GM23338 (cell line): ENCODE measurements at regions not wholly inside any gene's neighbourhood (a gene's known extent, or its start where the extent isn't known, plus 50 kb on each side); places are given as distances from the start of the nearest gene placed in this dataset.

Source experiments
- ATAC-seq: fragments of 200-7000 bp; cut with Tn5 transposase; 3 replicates; pipeline ENCODE4 v1.9.1; 2020
- DNase-seq: peaks from one replicate; pipeline ENCODE4 v3.0.0-alpha.2; 2015; ENCODE audit warnings: low spot score
- H2AFZ ChIP-seq: fragments of 200-600 bp; sonication (generic); 2 replicates; pipeline ENCODE4 v1.8.0; 2016; ENCODE audit warnings: antibody characterized with exemption, mild to moderate bottlenecking, moderate library complexity
- H3F3A ChIP-seq: fragments of 200-600 bp; sonication (generic); replicated peaks from 2 replicates; pipeline ENCODE4 v1.8.0; 2017; ENCODE audit warnings: antibody characterized with exemption, mixed run types, low read depth
- H3K27ac ChIP-seq: fragments of 200-600 bp; sonication (generic); 2 replicates; pipeline ENCODE4 v1.6.1; 2016; ENCODE audit warnings: low read depth
- H3K27me3 ChIP-seq: fragments of 200-600 bp; sonication (generic); 2 replicates; pipeline ENCODE4 v1.8.0; 2016; ENCODE audit warnings: mild to moderate bottlenecking, mixed run types, moderate library complexity; ENCODE audit not compliant: insufficient read depth
- H3K36me3 ChIP-seq: fragments of 200-600 bp; sonication (generic); 2 replicates; pipeline ENCODE4 v1.8.0; 2016; ENCODE audit warnings: mild to moderate bottlenecking; ENCODE audit not compliant: insufficient read depth
- H3K4me1 ChIP-seq: fragments of 200-600 bp; sonication (generic); 2 replicates; pipeline ENCODE4 v1.8.0; 2016; ENCODE audit warnings: mild to moderate bottlenecking, moderate library complexity; ENCODE audit not compliant: insufficient read depth
- H3K4me2 ChIP-seq: fragments of 200-600 bp; sonication (generic); 2 replicates; pipeline ENCODE4 v1.7.1; 2017; ENCODE audit warnings: mixed run types
- H3K4me3 ChIP-seq: fragments of 200-600 bp; sonication (generic); 2 replicates; pipeline ENCODE4 v1.6.1; 2016; ENCODE audit warnings: mixed run types
- H3K79me2 ChIP-seq: fragments of 200-600 bp; sonication (generic); replicated peaks from 2 replicates; pipeline ENCODE4 v1.8.0; 2017; ENCODE audit warnings: mild to moderate bottlenecking; ENCODE audit not compliant: insufficient read depth
- H3K9me2 ChIP-seq: fragments of 200-600 bp; sonication (generic); 2 replicates; pipeline ENCODE4 v1.8.0; 2017; ENCODE audit not compliant: insufficient read depth
- H4K20me1 ChIP-seq: fragments of 200-600 bp; sonication (generic); replicated peaks from 2 replicates; pipeline ENCODE4 v1.8.0; 2017; ENCODE audit warnings: mild to moderate bottlenecking; ENCODE audit not compliant: insufficient read depth
- H3K27ac Mint-ChIP-seq: 2 replicates; pipeline ENCODE4 v1.8.0; 2020; ENCODE audit warnings: inconsistent platforms, mild to moderate bottlenecking, moderate library complexity, mixed read lengths
- H3K27me3 Mint-ChIP-seq: 3 replicates; pipeline ENCODE4 v1.8.0; 2022; ENCODE audit warnings: low read depth, mild to moderate bottlenecking, moderate library complexity, mixed read lengths, inconsistent platforms; ENCODE audit not compliant: insufficient read depth, poor library complexity
- H3K36me3 Mint-ChIP-seq: 3 replicates; pipeline ENCODE4 v1.8.0; 2021; ENCODE audit warnings: low read depth, mild to moderate bottlenecking, inconsistent platforms, moderate library complexity, mixed read lengths
- H3K4me1 Mint-ChIP-seq: 3 replicates; pipeline ENCODE4 v1.8.0; 2020; ENCODE audit warnings: mild to moderate bottlenecking, inconsistent platforms, mixed read lengths
- H3K4me3 Mint-ChIP-seq: 3 replicates; pipeline ENCODE4 v1.8.0; 2021; ENCODE audit warnings: moderate library complexity, mild to moderate bottlenecking, inconsistent platforms, mixed read lengths
- H3K9me3 Mint-ChIP-seq: 3 replicates; pipeline ENCODE4 v1.8.0; 2020; ENCODE audit warnings: moderate library complexity, mild to moderate bottlenecking, inconsistent platforms, mixed read lengths
- CREB1 ChIP-seq: fragments of 250-450 bp; sonication (Bioruptor Pico); IDR thresholded peaks from 2 replicates; pipeline ENCODE4 v1.5.0; 2020; ENCODE audit warnings: low read depth, mild to moderate bottlenecking, moderate library complexity
- CTCF ChIP-seq, 2 experiments: fragments of 200-600 bp in 1 of 2; sonication (generic) in 1 of 2; conservative IDR thresholded peaks; 2 replicates each; pipeline versions ENCODE4 v1.5.1 to v1.6.1; 2016 to 2017; ENCODE audit warnings: antibody characterized with exemption in 2 of 2, low read depth in 2 of 2, mild to moderate bottlenecking in 2 of 2, moderate library complexity in 1 of 2
- EZH2 ChIP-seq: fragments of 200-600 bp; sonication (generic); IDR thresholded peaks from one replicate; pipeline ENCODE4 v1.8.0; 2017; ENCODE audit warnings: antibody characterized with exemption, mild to moderate bottlenecking, low read depth; ENCODE audit not compliant: unreplicated experiment
- JUNB ChIP-seq: IDR thresholded peaks from one replicate; pipeline ENCODE4 v1.6.1; 2016; ENCODE audit warnings: antibody characterized with exemption; ENCODE audit not compliant: unreplicated experiment
- NANOG ChIP-seq: IDR thresholded peaks from 2 replicates; pipeline ENCODE4 v1.6.1; 2016; ENCODE audit warnings: antibody characterized with exemption, borderline replicate concordance
- POLR2AphosphoS5 ChIP-seq: IDR thresholded peaks from 2 replicates; pipeline ENCODE4 v1.6.1; 2016; ENCODE audit warnings: antibody characterized with exemption, low read depth
- STAT1 ChIP-seq: IDR thresholded peaks from one replicate; pipeline ENCODE4 v1.6.1; 2016; ENCODE audit warnings: antibody characterized with exemption; ENCODE audit not compliant: unreplicated experiment
- ZNF114 ChIP-seq: fragments of 250-450 bp; sonication (Bioruptor Pico); IDR thresholded peaks from 2 replicates; pipeline ENCODE4 v1.5.0; 2020; ENCODE audit warnings: mild to moderate bottlenecking, moderate library complexity
- ZNF331 ChIP-seq: fragments of 250-450 bp; sonication (Bioruptor Pico); IDR thresholded peaks from 2 replicates; pipeline ENCODE4 v1.5.0; 2020; ENCODE audit warnings: low read depth, mild to moderate bottlenecking, moderate library complexity
- TF ChIP-seq, protein P1 (sequence below): IDR thresholded peaks from 2 replicates; pipeline ENCODE4 v1.6.1; 2016; ENCODE audit warnings: antibody characterized with exemption
- TF ChIP-seq, protein P2 (sequence below): IDR thresholded peaks from one replicate; pipeline ENCODE4 v1.6.1; 2018; ENCODE audit warnings: antibody characterized with exemption; ENCODE audit not compliant: unreplicated experiment
- TF ChIP-seq, protein P3 (sequence below): fragments of 250-450 bp; sonication (Bioruptor Pico); IDR thresholded peaks from 2 replicates; pipeline ENCODE4 v1.5.0; 2020; ENCODE audit warnings: mild to moderate bottlenecking, moderate library complexity

GRCh38 chr13:109671919-109672318 is 114.5 kb downstream of the IRS2 start (continued):
- TF ChIP-seq JUNB (no peak), EZH2 (no peak), CREB1 (CRISPR knock-in tag) (no peak)
- TF ChIP-seq, protein P1, sequence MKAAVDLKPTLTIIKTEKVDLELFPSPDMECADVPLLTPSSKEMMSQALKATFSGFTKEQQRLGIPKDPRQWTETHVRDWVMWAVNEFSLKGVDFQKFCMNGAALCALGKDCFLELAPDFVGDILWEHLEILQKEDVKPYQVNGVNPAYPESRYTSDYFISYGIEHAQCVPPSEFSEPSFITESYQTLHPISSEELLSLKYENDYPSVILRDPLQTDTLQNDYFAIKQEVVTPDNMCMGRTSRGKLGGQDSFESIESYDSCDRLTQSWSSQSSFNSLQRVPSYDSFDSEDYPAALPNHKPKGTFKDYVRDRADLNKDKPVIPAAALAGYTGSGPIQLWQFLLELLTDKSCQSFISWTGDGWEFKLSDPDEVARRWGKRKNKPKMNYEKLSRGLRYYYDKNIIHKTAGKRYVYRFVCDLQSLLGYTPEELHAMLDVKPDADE: no peak
- TF ChIP-seq, protein P2, sequence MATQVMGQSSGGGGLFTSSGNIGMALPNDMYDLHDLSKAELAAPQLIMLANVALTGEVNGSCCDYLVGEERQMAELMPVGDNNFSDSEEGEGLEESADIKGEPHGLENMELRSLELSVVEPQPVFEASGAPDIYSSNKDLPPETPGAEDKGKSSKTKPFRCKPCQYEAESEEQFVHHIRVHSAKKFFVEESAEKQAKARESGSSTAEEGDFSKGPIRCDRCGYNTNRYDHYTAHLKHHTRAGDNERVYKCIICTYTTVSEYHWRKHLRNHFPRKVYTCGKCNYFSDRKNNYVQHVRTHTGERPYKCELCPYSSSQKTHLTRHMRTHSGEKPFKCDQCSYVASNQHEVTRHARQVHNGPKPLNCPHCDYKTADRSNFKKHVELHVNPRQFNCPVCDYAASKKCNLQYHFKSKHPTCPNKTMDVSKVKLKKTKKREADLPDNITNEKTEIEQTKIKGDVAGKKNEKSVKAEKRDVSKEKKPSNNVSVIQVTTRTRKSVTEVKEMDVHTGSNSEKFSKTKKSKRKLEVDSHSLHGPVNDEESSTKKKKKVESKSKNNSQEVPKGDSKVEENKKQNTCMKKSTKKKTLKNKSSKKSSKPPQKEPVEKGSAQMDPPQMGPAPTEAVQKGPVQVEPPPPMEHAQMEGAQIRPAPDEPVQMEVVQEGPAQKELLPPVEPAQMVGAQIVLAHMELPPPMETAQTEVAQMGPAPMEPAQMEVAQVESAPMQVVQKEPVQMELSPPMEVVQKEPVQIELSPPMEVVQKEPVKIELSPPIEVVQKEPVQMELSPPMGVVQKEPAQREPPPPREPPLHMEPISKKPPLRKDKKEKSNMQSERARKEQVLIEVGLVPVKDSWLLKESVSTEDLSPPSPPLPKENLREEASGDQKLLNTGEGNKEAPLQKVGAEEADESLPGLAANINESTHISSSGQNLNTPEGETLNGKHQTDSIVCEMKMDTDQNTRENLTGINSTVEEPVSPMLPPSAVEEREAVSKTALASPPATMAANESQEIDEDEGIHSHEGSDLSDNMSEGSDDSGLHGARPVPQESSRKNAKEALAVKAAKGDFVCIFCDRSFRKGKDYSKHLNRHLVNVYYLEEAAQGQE: no peak

GRCh38 chr13:109670776-109671175 is 115.6 kb downstream of the IRS2 start:
- Histone ChIP-seq H3K36me3 (no peaks in the 10 kb centered on the region), H2AFZ (no peak overlapping the region), H3K9me2 (no peaks in the 10 kb centered on the region), H3K4me3 (no peak overlapping the region), H3K4me1 (no peaks in the 10 kb centered on the region), H3K79me2 (no peaks in the 10 kb centered on the region), H3K27ac (no peak overlapping the region), H4K20me1 (no peaks in the 10 kb centered on the region), H3K27me3 (no peaks in the 10 kb centered on the region), H3K4me2 (no peak overlapping the region), H3F3A (no peaks in the 10 kb centered on the region)
- H3K4me3 Mint-ChIP-seq: no peak overlapping the region
- peaks cover 3% of the 10 kb centered on the region for H3K27me3 Mint-ChIP-seq
- no peak for DNase-seq
- H3K9me3 Mint-ChIP-seq: no peaks in the 10 kb centered on the region
- no peak overlapping the region for H3K27ac Mint-ChIP-seq
- H3K36me3 Mint-ChIP-seq: no peaks in the 10 kb centered on the region
- H3K4me1 Mint-ChIP-seq: peaks cover 11% of the 10 kb centered on the region; the same call in 2 of the 3 replicates
- no peak for ATAC-seq
- no peak for TF ChIP-seq ZNF114 (CRISPR knock-in tag)
- TF ChIP-seq CREB1 (CRISPR knock-in tag): no peak
- TF ChIP-seq POLR2AphosphoS5: no peak
- TF ChIP-seq, protein P1: no peak
- no peak for TF ChIP-seq EZH2
- no peak for TF ChIP-seq STAT1
- no peak for TF ChIP-seq NANOG
- TF ChIP-seq ZNF331 (CRISPR knock-in tag): no peak
- TF ChIP-seq, protein P3, sequence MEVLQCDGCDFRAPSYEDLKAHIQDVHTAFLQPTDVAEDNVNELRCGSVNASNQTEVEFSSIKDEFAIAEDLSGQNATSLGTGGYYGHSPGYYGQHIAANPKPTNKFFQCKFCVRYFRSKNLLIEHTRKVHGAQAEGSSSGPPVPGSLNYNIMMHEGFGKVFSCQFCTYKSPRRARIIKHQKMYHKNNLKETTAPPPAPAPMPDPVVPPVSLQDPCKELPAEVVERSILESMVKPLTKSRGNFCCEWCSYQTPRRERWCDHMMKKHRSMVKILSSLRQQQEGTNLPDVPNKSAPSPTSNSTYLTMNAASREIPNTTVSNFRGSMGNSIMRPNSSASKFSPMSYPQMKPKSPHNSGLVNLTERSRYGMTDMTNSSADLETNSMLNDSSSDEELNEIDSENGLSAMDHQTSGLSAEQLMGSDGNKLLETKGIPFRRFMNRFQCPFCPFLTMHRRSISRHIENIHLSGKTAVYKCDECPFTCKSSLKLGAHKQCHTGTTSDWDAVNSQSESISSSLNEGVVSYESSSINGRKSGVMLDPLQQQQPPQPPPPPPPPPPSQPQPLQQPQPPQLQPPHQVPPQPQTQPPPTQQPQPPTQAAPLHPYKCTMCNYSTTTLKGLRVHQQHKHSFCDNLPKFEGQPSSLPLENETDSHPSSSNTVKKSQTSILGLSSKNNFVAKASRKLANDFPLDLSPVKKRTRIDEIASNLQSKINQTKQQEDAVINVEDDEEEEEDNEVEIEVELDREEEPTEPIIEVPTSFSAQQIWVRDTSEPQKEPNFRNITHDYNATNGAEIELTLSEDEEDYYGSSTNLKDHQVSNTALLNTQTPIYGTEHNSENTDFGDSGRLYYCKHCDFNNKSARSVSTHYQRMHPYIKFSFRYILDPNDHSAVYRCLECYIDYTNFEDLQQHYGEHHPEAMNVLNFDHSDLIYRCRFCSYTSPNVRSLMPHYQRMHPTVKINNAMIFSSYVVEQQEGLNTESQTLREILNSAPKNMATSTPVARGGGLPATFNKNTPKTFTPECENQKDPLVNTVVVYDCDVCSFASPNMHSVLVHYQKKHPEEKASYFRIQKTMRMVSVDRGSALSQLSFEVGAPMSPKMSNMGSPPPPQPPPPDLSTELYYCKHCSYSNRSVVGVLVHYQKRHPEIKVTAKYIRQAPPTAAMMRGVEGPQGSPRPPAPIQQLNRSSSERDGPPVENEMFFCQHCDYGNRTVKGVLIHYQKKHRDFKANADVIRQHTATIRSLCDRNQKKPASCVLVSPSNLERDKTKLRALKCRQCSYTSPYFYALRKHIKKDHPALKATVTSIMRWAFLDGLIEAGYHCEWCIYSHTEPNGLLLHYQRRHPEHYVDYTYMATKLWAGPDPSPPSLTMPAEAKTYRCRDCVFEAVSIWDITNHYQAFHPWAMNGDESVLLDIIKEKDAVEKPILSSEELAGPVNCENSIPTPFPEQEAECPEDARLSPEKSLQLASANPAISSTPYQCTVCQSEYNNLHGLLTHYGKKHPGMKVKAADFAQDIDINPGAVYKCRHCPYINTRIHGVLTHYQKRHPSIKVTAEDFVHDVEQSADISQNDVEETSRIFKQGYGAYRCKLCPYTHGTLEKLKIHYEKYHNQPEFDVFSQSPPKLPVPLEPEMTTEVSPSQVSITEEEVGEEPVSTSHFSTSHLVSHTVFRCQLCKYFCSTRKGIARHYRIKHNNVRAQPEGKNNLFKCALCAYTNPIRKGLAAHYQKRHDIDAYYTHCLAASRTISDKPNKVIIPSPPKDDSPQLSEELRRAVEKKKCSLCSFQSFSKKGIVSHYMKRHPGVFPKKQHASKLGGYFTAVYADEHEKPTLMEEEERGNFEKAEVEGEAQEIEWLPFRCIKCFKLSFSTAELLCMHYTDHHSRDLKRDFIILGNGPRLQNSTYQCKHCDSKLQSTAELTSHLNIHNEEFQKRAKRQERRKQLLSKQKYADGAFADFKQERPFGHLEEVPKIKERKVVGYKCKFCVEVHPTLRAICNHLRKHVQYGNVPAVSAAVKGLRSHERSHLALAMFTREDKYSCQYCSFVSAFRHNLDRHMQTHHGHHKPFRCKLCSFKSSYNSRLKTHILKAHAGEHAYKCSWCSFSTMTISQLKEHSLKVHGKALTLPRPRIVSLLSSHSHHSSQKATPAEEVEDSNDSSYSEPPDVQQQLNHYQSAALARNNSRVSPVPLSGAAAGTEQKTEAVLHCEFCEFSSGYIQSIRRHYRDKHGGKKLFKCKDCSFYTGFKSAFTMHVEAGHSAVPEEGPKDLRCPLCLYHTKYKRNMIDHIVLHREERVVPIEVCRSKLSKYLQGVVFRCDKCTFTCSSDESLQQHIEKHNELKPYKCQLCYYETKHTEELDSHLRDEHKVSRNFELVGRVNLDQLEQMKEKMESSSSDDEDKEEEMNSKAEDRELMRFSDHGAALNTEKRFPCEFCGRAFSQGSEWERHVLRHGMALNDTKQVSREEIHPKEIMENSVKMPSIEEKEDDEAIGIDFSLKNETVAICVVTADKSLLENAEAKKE (CRISPR knock-in tag): no peak
- TF ChIP-seq CTCF (conservative IDR thresholded peaks at IDR 0.05; ENCODE audit: low read depth in 2 of 2): no peak
